ENCODE measurements at regions not wholly inside any gene's neighbourhood (a gene's known extent, or its start where the extent isn't known, plus 50 kb on each side); places are given as distances from the start of the nearest gene placed in this dataset.
"Not testable (repeated sequence)": the region's sequence is repeated elsewhere in the genome, so short reads cannot be mapped to it uniquely, and the experiment has no call there.

DNA sequence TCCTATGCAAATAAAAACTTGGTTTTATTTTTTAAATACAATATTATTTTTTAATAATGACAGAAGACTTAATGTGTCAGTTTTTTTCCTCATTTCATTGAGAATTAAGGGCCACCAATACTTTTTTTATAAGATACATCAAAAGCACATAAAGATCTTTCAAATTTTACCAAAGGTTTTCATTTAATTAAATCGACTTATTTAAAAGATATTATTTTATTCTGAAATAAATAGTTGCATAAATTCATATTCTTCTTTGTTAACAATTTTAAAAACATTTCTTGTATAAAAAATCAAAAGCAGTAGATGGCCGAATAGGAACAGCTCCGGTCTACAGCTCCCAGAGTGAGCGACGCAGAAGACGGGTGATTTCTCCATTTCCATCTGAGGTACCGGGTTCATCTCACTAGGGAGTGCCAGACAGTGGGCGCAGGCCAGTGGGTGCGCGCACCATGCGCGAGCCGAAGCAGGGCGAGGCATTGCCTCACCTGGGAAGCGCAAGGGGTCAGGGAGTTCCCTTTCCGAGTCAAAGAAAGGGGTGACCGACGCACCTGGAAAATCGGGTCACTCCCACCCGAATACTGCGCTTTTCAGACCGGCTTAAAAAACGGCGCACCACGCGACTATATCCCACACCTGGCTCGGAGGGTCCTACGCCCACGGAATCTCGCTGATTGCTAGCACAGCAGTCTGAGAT lies 374.6 kb upstream of the NPVF start:
- intact Hi-C loops (cut with DNase I); DNase-seq (ENCODE audit: low spot score): not testable (repeated sequence)

DNA sequence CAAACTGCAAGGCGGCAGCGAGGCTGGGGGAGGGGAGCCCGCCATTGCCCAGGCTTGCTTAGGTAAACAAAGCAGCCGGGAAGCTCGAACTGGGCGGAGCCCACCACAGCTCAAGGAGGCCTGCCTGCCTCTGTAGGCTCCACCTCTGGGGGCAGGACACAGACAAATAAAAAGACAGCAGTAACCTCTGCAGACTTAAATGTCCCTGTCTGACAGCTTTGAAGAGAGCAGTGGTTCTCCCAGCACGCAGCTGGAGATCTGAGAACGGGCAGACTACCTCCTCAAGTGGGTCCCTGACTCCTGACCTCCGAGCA lies 375.1 kb upstream of the NPVF start:
- DNase-seq (ENCODE audit: low spot score); intact Hi-C loops (cut with DNase I): not testable (repeated sequence)

DNA sequence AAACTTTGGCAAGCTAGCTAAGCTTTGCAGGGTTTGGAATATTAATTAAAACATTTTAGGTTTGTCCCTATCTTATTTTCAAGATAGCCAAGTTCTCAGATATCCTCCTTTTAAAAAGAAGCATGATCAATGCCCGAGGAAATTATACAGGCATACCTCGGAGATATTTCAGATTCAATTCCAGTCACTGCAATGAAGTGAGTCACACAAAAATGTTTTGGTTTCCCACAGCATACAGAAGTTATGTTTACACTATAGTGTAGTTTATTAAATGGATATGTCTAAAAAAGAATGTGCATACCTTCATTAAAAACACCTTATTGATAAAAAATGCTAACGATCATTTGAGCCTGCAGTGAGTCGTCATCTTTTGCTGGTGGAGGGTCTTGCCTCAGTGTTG lies 382.9 kb upstream of the NPVF start:
- intact Hi-C loops (cut with DNase I) = no loop called here
- no peak for DNase-seq (ENCODE audit: low spot score)

DNA sequence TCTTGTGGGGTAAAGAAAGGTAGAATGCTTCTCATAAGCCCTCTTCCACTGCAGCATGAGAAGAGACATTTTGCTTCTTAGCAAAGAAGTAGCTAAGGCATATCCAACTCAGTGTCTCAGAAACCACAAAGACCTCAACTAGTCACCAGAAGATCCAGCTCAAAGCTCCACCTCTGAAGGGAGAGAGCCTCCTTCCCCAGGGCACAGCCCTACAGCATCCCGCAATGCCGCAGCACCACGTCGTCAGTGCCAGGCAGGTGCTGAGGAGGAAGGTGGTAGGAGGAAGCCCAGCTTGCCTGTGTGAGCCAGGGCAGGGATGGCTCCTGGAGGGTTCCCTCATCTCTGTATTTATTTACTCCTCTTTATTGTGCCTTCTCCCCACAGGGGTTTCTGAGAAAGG lies 385.6 kb upstream of the NPVF start:
- DNase-seq (ENCODE audit: low spot score) = no peak
- intact Hi-C loops (cut with DNase I) = no loop called here

DNA sequence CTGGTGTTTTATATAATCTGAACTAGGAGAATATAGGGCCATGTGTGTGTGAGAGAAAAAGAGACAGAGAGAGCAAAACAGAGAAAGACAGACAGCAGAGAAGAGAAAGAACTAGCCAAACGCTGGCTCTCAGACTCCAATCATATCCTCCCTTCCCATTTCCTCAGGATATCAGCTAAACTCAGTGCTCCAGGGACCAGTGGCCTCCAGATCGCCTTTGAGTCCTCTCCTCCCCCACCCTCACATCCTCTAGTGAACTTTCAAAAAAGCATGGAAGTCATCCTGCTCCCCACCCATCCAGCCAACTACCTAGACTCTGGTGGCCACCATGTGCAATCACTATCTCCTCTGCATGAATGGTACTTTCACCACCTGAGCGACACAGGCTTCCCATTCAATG lies 386.1 kb upstream of the NPVF start:
- intact Hi-C loops (cut with DNase I) = no loop called here
- no peak for DNase-seq (ENCODE audit: low spot score)

DNA sequence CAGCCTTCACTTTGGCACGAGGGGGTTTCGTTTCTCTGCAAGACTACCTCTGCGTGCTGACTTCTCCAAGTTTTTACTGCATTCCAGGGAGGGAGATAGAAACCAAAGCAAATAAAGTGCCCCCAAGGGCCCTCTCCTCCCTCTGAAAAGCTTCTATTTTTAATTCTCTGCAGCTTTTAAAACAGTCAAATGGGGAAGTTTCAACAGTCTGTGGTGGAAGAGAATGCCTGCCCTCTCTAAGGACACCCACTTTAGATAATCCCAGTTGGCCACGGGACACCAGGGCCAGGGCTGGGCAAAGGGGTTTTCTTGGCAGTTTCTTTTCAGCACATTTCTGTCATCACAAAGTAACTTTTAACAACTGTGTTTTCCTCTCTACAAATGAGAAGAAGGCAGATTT lies 386.7 kb upstream of the NPVF start:
- no peak for DNase-seq (ENCODE audit: low spot score)
- intact Hi-C loops (cut with DNase I) = no loop called here

DNA sequence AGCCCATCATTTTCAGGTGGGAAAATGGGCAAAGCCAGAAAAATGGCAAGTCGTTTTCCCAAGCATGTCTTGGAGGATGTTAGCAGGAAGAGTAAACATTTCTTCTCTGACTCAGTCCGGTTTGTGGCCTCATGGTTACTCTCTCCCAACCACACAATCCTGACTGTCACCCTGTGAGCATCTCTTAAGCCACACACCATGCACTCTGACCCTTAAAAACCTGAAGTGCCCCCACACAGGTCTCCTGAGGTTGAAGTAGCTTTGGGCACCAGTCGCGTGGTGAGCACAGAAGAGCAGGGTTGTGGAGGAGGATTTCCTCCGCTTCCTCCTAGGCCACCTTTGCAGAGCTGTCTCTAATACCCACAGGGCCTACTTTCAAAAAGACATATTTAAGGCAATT lies 387.3 kb upstream of the NPVF start:
- intact Hi-C loops (cut with DNase I) = no loop called here
- DNase-seq (ENCODE audit: low spot score) = no peak

DNA sequence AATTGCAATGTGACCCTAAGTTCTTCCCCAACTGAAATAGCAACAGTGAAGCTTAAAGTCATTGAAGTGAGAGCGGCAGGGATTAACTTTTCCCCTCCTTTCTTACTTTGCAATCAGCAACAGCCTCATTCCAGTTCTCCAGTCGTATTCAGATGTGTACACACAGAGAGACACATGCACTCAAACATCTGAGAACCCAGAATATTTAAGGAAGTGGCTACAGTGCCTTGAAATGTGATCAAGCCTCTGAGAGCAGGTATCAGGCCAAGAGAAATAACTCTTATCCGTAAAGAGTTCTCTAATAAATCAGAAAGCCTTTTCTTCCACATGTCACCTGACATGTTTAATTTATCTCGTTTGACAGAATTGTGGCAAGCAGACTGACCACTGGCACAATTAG lies 388.9 kb upstream of the NPVF start:
- DNase-seq (ENCODE audit: low spot score) = no peak
- intact Hi-C loops (cut with DNase I) = no loop called here

DNA sequence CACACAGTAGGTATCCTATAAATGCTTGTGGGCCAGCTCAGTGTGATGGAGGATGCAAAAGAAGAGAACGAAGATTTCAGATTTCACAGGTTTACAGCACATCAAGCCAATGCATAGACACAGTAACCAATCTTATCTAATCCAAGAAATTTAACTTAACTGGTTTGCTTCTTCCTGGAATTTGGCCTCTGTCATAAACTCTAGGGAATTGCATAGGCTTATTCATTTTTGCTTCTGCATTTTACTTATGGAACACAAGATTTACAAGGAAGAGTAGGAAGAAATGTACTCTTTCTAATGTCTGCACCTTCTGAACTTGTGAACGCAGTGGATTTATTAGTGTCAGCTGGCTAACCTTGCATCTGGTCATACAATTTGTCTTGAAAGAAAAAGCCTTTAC lies 389.4 kb upstream of the NPVF start:
- intact Hi-C loops (cut with DNase I) = no loop called here
- DNase-seq (ENCODE audit: low spot score) = no peak

DNA sequence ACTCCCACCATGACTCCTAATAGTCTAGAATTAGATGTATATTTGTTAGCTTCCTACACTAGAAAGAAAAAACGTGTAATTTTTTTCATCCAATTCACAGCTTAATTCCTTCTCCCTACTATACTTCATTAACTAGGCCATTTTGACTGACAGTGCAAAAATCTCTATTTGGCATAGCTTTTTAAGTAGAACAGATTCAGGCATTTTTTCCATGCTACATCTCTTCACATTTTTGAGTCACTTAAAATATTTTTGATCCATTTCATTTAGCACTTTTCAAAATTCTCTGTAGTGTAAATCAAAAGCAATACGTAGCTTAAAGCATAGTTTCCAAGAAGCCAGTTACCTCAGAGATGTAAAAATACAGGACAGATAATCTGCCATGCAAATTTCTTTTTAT lies 391.1 kb upstream of the NPVF start:
- intact Hi-C loops (cut with DNase I) = no loop called here

DNA sequence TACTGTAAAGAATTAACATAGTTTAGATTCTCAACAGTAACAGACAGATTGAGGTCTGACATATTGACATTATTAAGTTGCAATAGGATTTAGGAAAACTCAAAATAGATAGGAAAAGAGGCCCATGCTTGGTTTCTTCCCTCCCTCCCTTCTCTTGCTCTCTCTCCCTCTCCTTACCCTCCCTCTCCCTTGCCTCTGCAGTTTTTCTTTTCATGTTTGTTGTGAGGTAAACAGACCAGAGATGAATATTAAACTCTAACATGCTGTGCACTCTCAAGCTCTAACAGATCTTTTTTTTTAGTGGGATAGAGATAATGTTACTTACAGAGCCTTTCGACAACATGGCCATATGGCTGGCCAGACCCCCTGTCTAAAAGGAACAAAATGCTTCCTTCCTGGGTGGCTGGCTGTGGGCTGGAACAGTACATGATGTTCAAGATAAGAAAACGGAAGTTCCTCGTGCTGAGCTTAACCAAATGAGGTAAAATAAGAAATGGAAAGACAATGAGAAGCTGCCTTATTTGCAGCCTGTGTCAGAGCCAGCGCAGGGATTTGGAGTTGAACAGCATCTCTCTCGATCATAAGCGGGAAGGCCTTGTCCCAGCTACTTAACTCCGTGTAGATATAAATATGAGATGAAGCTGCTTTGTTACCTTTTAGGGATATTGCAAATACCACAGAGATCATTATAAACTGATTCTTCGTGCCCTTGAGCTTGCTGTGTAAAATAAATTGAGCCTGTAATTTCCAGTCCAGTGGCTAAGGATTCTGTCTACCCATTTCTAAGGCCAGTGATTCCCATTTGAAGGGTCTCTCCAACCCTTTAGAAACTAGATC lies 391.9 kb upstream of the NPVF start:
- intact Hi-C loops (cut with DNase I) = no loop called here
- DNase-seq (ENCODE audit: low spot score) = no peak

More for the DNA sequence above, 391.1 kb upstream of the NPVF start:
- DNase-seq (ENCODE audit: low spot score) = no peak

DNA sequence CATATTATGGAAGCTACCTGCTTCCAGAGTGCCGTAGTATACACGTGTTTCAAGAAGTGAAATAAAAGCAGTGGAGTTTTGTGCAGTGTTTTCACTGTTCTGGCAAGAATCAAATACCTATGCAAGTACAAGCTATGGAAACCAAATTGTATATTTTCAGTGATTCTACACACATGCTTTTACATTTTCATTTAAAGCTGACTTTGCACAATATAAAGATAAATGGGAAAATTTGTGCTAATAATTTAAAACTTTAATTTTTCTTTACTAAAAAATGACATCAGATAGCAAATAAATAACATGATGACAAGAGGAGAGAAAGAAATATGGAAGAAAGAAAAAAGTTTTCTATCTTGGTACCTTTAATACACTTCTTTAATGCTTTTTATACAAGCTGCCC lies 393.7 kb upstream of the NPVF start:
- intact Hi-C loops (cut with DNase I) = no loop called here
- no peak for DNase-seq (ENCODE audit: low spot score)

DNA sequence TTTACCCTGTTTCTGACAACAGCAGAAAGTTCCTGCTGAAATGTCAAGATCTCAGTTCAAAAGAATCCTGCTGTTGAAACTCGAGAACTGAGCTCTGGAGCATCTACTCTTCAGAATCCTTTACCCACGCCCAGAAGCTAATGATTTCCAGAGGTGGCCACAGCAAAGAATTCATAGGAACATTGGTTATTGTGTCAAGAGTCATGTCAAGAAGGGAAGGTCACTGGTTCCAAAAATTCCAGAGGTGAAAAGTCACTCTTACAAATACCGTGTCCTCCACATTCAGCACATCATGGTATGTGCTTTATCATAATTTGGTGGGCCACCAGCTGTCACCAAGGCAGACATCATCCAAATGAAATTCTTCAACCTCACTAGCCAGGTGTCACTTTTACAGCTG lies 394.4 kb upstream of the NPVF start:
- no peak for DNase-seq (ENCODE audit: low spot score)
- intact Hi-C loops (cut with DNase I) = no loop called here

DNA sequence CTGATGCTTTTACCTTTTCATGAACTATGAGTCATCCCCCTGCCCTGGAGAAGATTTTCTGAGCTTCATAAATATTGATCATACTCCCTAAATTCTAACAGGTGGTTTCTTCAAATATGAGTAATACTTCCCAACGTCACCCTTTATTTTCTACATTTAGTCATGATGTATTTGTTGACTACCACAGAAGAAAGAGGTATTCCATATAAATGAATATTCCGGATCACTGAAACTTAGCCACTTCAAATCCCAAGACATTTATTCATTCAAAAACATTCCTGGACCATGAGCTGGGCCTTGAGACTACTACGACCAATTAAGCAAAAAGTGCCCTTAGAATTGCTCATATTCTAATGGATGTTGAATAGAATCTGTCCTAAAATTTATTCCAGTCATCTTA lies 395.8 kb upstream of the NPVF start:
- intact Hi-C loops (cut with DNase I) = no loop called here

DNA sequence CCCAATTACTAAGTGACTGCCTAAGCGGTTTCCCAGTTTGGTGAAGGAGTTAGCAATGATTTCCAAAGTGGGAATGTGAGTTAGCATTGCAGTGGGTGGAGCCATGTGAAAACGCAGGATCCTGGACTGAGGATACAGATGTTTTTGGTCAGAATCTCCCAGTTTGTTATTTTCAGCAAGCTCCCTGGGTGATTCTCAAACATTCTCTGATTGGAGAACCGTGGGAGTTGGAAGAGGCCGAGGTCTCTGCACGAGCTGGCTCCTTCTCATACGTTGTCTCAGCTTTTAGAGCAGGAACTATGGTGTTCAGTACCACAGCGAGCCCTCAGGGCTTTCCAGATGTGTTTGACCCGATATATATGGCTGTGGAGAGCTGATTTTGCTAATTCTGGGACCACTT lies 396.5 kb upstream of the NPVF start:
- no peak for DNase-seq (ENCODE audit: low spot score)
- intact Hi-C loops (cut with DNase I) = no loop called here

More for the DNA sequence above, 395.8 kb upstream of the NPVF start:
- no peak for DNase-seq (ENCODE audit: low spot score)

DNA sequence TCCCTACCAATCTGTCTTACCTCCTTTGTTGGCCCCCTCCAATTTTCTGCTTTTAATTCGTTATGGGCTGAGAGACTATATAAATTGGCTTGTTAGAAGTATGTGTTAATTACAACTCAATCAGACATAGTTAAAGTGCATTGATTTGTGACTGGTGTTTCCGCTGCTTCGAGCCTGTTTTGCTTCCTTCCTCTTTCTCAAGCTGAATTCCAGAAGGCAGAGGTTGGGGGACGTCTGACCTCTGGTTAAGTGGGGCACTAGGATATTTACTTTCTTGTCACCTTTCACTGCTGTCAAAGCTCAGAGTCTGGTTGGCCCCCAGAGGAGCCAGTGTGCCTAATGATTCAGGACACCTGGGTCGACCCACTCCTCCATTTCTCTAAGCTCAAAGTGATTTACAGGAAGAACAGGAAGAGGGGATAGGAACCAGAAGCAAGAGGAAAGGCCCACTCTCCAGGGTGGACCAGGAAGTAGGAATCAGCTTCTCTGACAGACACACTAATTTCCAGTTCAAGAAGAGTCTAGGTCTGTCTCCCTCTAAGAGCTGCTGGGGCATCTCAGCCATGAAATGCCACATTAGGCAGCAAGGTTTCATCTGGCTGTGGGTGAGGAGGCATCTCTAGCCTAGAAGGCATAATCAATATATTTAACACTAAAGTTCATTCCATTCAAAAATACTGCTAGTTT lies 397.2 kb upstream of the NPVF start:
- intact Hi-C loops (cut with DNase I) = no loop called here
- no peak for DNase-seq (ENCODE audit: low spot score)

DNA sequence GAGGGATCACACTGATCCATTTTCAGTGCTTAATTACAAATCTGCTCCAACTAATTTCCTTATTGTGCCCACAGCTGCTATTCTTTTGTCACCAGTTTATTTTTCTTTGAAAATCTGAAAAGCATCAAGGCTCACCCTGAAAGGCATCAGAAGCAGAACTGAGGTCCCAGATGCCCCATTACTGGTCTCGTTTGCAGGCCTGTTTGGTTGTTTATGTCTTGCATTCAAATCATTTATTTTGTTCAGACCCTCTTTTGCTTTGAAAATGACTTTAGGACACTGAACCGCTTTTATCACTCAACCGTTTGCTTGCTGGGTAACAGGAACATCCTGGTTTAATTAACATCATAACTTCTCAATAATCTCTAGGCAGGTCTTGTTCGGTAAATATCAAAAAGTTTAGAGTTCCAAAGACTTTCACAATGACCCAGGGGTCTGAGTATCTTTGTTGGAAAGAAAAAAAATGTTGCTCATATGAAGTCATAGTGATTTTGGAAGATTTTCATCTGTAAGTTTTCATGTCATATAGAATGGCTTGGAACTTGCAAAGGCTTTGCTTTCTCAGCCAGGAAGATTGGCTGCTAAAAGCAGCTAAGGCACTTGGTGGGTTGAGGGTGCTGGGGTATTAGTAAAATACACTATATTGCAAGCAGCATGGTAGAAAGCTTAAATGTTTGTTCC lies 398.3 kb upstream of the NPVF start:
- no peak for DNase-seq (ENCODE audit: low spot score)
- intact Hi-C loops (cut with DNase I) = no loop called here

DNA sequence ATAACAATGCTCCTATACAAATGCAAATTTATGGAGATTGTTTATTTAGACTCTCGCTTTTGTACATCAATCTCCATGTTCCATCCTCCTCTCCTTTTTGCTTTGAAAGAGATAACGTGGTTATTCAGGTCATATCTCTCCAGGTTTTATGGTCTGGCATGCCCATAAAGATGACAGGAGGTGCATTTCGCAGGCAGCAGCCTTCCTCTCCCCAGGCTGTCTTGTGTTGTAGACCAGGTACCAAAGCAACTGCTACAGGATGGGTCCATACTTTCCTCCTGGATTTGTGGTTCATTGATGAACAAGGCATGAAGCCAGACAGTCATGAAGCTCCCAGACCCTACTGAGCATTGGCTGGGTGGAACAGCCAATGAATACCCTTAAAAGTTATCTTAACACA lies 400.2 kb upstream of the NPVF start:
- DNase-seq (ENCODE audit: low spot score) = no peak
- intact Hi-C loops (cut with DNase I) = no loop called here

DNA sequence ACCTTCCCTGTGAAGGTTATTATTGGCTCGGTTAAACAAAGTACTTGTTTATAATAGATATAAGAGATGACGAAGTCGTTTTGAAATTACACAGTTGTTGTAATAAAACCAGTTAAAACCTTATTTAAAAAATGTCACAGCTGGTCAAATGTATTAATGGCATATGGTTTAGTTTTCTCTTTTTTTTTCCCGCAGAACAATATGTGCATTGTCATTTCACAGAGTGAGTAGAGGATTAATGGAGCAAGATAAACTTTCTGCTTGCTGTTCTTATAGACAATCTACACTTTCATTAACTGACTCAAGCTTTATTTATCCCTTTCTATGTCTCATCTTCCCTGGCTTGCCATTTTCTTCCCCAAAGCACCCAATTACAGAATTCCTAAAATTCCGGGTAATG lies 404.3 kb upstream of the NPVF start:
- intact Hi-C loops (cut with DNase I) = no loop called here

DNA sequence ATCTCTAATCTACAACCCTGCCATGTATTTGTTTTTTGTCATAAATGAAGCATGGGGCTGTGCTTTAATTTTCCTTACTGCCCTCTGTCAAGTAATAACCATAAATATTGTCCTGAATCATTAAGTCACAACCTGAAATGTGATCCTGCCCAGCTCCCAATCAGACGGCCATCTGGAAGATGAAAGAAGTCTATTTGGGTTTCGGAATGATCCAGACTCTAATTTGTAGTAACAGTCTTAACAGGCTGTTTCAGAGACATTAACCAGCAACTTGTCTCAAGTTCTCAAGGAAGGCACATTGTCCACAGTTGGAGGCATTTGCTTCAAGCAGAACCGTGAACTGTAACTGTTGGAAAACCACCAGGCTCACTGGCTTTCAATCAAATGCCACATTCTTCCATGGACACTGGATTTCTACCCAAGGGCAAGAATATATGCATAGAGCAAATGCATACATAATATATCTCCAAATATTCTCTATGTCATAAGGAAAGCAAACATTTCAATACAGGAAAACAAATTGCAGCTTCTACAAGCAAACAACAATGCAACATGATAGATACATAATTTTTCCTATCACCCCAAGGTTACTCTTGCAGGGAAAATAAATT lies 405.2 kb upstream of the NPVF start:
- intact Hi-C loops (cut with DNase I) = no loop called here
- no peak for DNase-seq (ENCODE audit: low spot score)

More for the DNA sequence above, 404.3 kb upstream of the NPVF start:
- no peak for DNase-seq (ENCODE audit: low spot score)
